LNCAP (cell line): ENCODE measurements at regions not wholly inside any gene's neighbourhood (a gene's known extent, or its start where the extent isn't known, plus 50 kb on each side); places are given as distances from the start of the nearest gene placed in this dataset.

Experiments
- CTCF ChIP-seq: fragments of 450-650 bp; IDR thresholded peaks from 2 replicates; pipeline ENCODE4 v1.5.1; 2017; ENCODE audit warnings: mild to moderate bottlenecking

- TF ChIP-seq CTCF: no peak
Observed at GRCh38 chr20:29301624-29302259, 1955.7 kb upstream of the DEFB115 start.

GRCh38 chr20:29302979-29303644, 1954.4 kb upstream of the DEFB115 start:
- TF ChIP-seq CTCF: no peak

- TF ChIP-seq CTCF: no peak
Observed at GRCh38 chr20:29306390-29307072, 1950.9 kb upstream of the DEFB115 start.

GRCh38 chr20:29313481-29313880, 1944.0 kb upstream of the DEFB115 start:
- no peak for TF ChIP-seq CTCF

- TF ChIP-seq CTCF: no peak
Observed at GRCh38 chr20:29314294-29314693, 1943.2 kb upstream of the DEFB115 start.

GRCh38 chr20:29318871-29319461, 1938.5 kb upstream of the DEFB115 start:
- TF ChIP-seq CTCF: no peak

GRCh38 chr20:29319725-29320124, 1937.7 kb upstream of the DEFB115 start:
- TF ChIP-seq CTCF: no peak
